Kasumi-1 (cell line): ENCODE measurements at regions not wholly inside any gene's neighbourhood (a gene's known extent, or its start where the extent isn't known, plus 50 kb on each side); places are given as distances from the start of the nearest gene placed in this dataset.
"Not testable (repeated sequence)": the region's sequence is repeated elsewhere in the genome, so short reads cannot be mapped to it uniquely, and the experiment has no call there.

ENCODE experiments used
- DNase-seq, 2 experiments: peaks; one replicate each; lab custom pipeline; 2025; lab: John Stamatoyannopoulos, UW

DNA sequence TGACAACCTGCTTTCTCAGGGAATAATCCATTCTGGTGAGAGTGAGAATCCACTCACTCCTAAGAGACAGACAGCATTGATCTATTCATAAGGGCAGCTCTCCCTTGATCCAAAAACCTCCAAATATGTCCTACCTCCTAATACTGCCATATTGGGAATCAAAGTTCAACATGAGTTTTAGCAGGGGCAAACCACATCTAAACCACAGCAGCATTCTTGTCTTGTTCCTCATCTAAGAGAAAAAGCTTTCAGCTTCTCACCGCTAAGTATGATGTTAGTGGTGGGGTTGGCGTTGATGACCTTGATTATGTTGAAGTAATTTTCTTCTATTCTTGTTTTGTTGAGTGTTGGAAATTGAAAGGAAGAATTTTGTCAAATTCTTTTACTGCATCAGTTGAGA lies 69.6 kb downstream of the SERTM2 start:
- peak in 1 of 2 experiments; percentile 1 for DNase-seq

DNA sequence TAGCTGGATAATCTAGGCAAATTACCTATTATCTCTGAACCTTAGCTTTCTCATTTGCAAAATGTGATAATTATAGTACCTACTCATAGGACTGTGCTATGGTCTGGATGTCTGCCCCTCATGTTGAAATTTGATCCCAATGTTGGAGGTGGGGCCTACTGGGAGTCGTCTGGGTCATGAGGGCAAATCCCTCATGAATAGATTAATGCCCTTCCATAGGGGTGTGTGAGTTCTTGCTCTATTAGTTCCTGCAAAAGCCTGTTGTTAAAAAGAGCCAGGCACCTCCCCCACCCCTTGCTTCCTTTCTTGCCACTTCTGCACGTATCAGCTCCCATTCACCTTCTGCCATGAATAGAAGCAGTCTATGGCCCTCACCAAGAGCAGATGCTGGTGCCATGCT lies 73.9 kb downstream of the SERTM2 start:
- no peak for DNase-seq

GRCh38 chrX:111594348-111594877 lies 83.0 kb downstream of the SERTM2 start:
- DNase-seq, result not testable (repeated sequence)

DNA sequence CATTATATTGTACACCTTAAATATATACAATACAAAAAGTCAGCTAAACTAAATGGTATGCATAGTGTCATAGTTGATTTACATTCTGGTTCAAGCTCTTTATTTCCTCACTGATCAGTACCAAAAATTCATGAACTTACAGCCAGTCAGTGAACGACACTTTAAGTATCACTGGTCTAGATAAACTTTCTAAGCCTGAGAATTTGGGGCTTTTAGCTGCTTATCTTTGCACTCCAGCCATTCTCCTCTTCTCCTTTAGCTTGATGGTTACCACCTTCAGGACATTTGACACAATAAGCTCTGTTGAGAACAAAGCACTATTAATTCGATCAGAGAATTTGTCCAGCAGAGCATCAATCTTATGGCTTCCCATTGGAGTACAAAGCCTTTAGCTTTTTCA lies 83.0 kb upstream of the ALG13 start:
- DNase-seq, result no peak

DNA sequence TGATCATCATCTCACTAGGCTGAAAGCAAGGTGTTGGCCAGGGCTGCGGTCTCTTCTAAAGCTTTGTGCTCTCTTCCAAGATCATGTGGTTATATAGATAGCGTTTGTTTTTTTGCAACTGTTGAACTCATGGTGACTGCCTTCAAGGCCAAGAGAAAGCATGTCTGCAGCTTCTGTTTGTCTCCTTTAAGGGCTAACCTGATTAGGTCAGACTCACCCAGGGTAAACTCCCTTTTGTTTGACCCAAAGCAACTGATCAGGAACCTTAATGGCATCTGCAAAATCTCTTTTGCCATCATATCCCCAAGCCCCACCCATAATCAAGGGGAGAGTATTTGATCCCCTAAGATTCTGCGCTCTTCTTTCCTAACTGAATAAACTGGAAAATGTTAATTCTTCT lies 72.2 kb upstream of the ALG13 start:
- no peak for DNase-seq

DNA sequence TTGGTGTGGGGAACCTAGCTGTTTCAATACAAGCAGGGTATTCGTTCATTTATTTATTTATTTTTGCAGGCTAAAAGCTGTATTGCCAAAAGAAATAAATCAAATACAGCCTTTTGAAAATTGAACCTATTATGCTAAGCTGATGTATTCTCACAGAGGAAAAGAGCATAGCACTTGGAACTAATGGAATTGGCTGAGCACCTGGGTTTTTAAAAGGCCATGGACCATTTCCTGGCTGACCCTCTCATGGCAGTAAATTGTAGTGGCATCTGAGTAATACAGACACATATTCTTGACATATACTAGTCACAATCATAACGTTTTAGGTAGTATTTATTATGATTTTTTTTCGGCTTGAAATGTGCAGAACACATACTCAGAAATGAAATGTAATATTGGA lies 71.8 kb upstream of the ALG13 start:
- DNase-seq, result no peak

GRCh38 chrX:111615227-111615626 lies 65.7 kb upstream of the ALG13 start:
- DNase-seq, result no peak

- no peak for DNase-seq
Observed at GRCh38 chrX:111616786-111617185, 64.2 kb upstream of the ALG13 start.

DNA sequence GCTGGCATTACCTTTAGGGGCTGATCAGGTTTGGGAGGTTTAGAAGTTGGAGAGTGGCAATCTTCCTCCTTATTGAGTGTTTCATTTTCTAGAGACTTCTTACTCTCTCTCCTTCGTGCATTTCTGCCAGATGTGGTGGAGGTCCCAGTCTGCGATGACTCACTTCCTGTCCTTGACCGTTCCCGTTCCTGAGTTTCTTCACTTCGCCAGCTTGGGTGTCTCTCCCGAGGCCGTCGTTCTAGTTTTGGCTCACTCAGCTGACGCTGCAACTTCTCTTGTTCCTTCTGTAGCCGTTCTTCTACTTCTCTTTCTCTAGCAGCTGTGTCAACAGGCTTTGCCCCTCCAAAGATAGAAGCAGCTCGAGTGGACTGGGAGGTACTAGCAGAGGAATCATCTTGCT lies 60.9 kb upstream of the ALG13 start:
- peak; percentile 10 to 45 for DNase-seq

DNA sequence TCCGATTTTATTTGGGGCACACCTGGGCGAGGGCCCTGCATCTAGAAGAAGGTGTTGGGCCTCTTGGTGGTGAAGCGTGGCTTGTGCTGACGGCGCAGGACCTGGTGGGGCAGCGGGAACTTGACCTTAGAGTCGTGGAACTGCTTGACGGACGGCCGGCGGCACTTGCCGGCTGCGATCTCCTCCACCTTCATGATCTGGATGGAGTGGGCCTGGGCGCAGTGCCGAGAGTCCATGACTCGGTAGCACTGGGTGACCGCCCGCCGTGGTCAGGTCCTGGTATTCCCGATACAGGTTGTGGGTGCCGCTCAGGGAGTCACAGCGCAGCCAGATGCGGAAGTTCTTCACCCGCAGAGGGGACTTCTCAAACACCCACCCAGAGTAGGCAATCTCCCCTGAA lies 56.8 kb upstream of the ALG13 start:
- DNase-seq, result no peak

DNA sequence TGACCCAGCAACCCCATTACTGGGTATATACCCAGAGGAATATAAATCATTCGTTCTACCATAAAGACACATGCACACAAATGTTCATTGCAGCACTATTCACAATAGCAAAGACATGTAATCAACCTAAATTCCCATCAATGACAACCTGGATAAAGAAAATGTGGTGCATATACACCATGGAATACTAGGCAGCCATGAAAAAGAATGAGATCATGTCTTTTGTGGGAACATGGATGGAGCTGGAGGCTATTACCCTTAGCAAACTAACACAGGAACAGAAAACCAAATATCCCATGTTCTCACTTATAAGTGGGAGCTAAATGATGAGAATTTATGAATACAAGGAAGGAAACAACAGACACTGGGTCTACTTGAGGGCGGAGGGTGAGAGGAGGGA lies 53.7 kb upstream of the ALG13 start:
- not testable (repeated sequence) for DNase-seq
